Smooth muscle cell (in vitro differentiated cells): ENCODE measurements at regions not wholly inside any gene's neighbourhood (a gene's known extent, or its start where the extent isn't known, plus 50 kb on each side); places are given as distances from the start of the nearest gene placed in this dataset.

Experiments
- DNase-seq: peaks from one replicate; lab custom pipeline; 2025; ENCODE audit not compliant: unreplicated experiment; lab: John Stamatoyannopoulos, UW
- H2AFZ ChIP-seq: fragments of 200-600 bp; sonication (generic); 2 replicates; pipeline ENCODE4 v1.6.0; 2016; ENCODE audit warnings: antibody characterized with exemption, low read depth, mild to moderate bottlenecking
- H3F3A ChIP-seq: fragments of 200-600 bp; sonication (generic); 2 replicates; pipeline ENCODE4 v1.6.0; 2017; ENCODE audit warnings: antibody characterized with exemption, low read depth
- H3K27ac ChIP-seq: fragments of 200-600 bp; sonication (generic); 2 replicates; pipeline ENCODE4 v1.5.1; 2016; ENCODE audit warnings: low read depth, mild to moderate bottlenecking
- H3K27me3 ChIP-seq: fragments of 200-600 bp; sonication (generic); 2 replicates; pipeline ENCODE4 v1.6.1; 2016; ENCODE audit warnings: low read depth, mild to moderate bottlenecking
- H3K36me3 ChIP-seq: fragments of 200-600 bp; sonication (generic); 2 replicates; pipeline ENCODE4 v1.5.1; 2016; ENCODE audit warnings: low read depth
- H3K4me1 ChIP-seq: fragments of 200-600 bp; sonication (generic); 2 replicates; pipeline ENCODE4 v1.5.1; 2016; ENCODE audit warnings: low read depth
- H3K4me2 ChIP-seq: fragments of 200-600 bp; sonication (generic); 2 replicates; pipeline ENCODE4 v1.6.0; 2016; ENCODE audit warnings: mild to moderate bottlenecking
- H3K4me3 ChIP-seq: fragments of 200-600 bp; sonication (generic); 2 replicates; pipeline ENCODE4 v1.5.1; 2016; ENCODE audit warnings: mild to moderate bottlenecking
- H3K79me2 ChIP-seq: fragments of 200-600 bp; sonication (generic); 2 replicates; pipeline ENCODE4 v1.6.0; 2016; ENCODE audit warnings: low read depth, mild to moderate bottlenecking
- H3K9ac ChIP-seq: fragments of 200-600 bp; sonication (generic); 2 replicates; pipeline ENCODE4 v1.6.0; 2016; ENCODE audit warnings: low read depth
- H3K9me3 ChIP-seq: fragments of 200-600 bp; sonication (generic); replicated peaks from 2 replicates; pipeline ENCODE4 v1.5.1; 2016; ENCODE audit warnings: low read depth
- H4K20me1 ChIP-seq: fragments of 200-600 bp; sonication (generic); 2 replicates; pipeline ENCODE4 v1.6.0; 2016; ENCODE audit warnings: low read depth
- WGBS: methylation state at CpG from one replicate; pipeline ENCODE4 v1.1.7; 2016; ENCODE audit warnings: low lambda C conversion rate; 5-methylcytosine and 5-hydroxymethylcytosine counted together
- TF ChIP-seq, protein P1 (sequence below): fragments of 200-600 bp; sonication (generic); IDR thresholded peaks from 2 replicates; pipeline ENCODE4 v1.5.1; 2017; ENCODE audit warnings: borderline replicate concordance, mild to moderate bottlenecking, antibody characterized with exemption; ENCODE audit not compliant: insufficient read depth, poor library complexity, severe bottlenecking

DNA sequence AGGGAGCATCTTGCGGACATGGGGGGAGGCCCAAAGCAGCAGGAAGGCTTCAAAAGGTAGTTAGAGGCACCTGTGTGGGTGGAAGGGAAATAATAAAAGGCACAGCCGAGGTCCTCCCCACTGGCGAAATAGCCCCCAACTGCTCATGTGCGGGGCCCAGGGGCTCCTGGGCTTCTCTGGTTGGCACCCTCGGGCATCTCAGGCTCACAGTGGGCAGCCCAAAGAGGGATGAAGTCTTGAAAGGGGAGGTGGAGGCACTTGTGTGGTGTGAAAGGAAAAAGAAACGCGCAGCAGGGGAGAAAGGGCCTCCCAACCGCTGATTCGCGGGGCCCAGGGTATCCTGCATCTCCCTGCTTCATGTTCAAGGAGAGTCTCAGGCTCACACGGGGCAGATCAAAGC is 579.4 kb downstream of the ALG10 start:
- WGBS = 71% methylated on average over 11 of the region's 11 CpGs
- H4K20me1 ChIP-seq = no peaks in the 10 kb centered on the region
- DNase-seq = no peak
- no peaks in the 10 kb centered on the region for H3K27me3 ChIP-seq
- H3K79me2 ChIP-seq = no peaks in the 10 kb centered on the region
- no peak overlapping the region for H2AFZ ChIP-seq
- H3K4me1 ChIP-seq = no peaks in the 10 kb centered on the region
- no peak overlapping the region for H3K4me3 ChIP-seq
- H3K36me3 ChIP-seq = no peaks in the 10 kb centered on the region
- no peaks in the 10 kb centered on the region for H3F3A ChIP-seq
- H3K9ac ChIP-seq = no peak overlapping the region
- TF ChIP-seq, protein P1, sequence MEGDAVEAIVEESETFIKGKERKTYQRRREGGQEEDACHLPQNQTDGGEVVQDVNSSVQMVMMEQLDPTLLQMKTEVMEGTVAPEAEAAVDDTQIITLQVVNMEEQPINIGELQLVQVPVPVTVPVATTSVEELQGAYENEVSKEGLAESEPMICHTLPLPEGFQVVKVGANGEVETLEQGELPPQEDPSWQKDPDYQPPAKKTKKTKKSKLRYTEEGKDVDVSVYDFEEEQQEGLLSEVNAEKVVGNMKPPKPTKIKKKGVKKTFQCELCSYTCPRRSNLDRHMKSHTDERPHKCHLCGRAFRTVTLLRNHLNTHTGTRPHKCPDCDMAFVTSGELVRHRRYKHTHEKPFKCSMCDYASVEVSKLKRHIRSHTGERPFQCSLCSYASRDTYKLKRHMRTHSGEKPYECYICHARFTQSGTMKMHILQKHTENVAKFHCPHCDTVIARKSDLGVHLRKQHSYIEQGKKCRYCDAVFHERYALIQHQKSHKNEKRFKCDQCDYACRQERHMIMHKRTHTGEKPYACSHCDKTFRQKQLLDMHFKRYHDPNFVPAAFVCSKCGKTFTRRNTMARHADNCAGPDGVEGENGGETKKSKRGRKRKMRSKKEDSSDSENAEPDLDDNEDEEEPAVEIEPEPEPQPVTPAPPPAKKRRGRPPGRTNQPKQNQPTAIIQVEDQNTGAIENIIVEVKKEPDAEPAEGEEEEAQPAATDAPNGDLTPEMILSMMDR = no peak
- H3K4me2 ChIP-seq = no peak overlapping the region
- H3K9me3 ChIP-seq = peaks cover 5% of the 10 kb centered on the region
- H3K27ac ChIP-seq = no peak overlapping the region

DNA sequence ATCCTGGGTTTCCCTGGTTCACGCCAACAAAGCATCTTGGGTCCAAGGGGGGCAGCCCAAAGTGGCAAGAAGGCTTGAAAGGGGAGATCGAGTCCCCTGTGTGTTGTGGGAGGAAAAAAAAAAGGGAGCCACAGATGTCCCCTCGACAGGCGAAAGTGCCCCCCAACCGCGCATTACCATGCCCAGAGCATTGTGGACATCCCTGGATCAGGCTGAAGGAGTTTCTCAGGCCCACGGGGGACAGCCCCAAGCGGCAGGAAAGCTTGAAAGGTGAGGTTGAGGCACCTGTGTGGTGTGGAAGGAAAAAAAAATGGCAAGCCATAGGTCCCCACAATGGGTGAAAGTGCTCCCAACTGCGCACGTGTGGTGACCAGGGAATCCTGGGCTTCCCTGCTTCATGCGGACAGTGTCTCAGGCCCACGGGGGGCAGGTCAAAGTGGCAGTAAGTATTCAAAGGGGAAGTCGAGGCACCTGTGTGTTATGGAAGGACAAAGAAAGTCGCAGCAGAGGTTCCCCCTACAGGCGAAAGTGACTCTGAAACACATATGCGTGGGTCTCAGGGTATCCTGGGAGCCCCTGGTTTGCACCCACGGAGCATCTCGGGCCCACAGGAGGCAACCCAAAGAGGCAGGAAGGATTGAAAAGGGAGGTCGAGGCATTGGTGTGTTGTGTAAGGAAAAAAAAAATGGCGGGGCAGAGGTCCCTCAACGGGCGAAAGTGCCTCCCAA is 580.1 kb downstream of the ALG10 start:
- no peaks in the 10 kb centered on the region for H3F3A ChIP-seq
- no peaks in the 10 kb centered on the region for H3K27me3 ChIP-seq
- TF ChIP-seq, protein P1 = no peak
- peaks cover 5% of the 10 kb centered on the region for H3K9me3 ChIP-seq
- H2AFZ ChIP-seq = no peak overlapping the region
- H3K36me3 ChIP-seq = no peaks in the 10 kb centered on the region
- H3K79me2 ChIP-seq = no peaks in the 10 kb centered on the region
- H3K4me1 ChIP-seq = no peaks in the 10 kb centered on the region
- DNase-seq = no peak
- no peaks in the 10 kb centered on the region for H4K20me1 ChIP-seq
- WGBS = 76% methylated on average over 22 of the region's 22 CpGs
- no peak overlapping the region for H3K27ac ChIP-seq
- no peak overlapping the region for H3K4me2 ChIP-seq
- H3K9ac ChIP-seq = no peak overlapping the region
- no peak overlapping the region for H3K4me3 ChIP-seq

DNA sequence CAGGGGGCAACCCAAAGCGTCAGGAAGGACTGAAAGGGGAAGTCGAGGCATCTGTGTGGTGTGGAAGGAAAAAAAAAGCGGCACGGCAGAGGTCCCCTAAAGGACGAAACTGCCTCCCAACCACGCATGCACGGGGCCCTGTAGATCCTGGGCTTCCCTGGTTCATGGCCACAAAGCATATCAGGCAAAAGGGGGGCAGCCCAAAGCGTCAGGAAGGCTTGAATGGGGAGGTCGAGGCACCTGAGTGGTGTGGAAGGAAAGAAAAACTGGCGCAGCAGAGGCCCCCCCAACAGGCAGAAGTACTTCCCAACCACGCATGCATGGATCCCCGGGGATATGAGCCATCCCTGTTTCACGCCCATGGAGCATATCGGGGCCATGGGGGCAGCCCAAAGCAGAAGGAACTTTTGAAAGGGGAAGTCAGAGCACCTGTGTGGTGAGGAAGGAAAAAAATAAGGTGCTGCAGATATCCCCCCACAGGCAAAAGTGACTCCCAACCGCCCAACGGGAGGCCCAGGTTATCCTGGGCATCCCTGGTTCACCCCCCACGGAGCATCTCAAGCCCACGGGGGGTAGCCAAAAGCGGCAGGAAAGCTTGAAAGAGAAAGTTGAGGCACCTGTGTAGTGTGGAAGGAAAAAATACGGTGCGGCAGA is 581.2 kb downstream of the ALG10 start:
- no peak overlapping the region for H3K4me2 ChIP-seq
- no peaks in the 10 kb centered on the region for H3K27me3 ChIP-seq
- TF ChIP-seq, protein P1 = no peak
- WGBS = 72% methylated on average over 21 of the region's 21 CpGs
- no peaks in the 10 kb centered on the region for H3F3A ChIP-seq
- DNase-seq = no peak
- H3K79me2 ChIP-seq = no peaks in the 10 kb centered on the region
- H3K4me3 ChIP-seq = no peak overlapping the region
- H3K4me1 ChIP-seq = no peaks in the 10 kb centered on the region
- H3K36me3 ChIP-seq = no peaks in the 10 kb centered on the region
- no peak overlapping the region for H3K27ac ChIP-seq
- peaks cover 5% of the 10 kb centered on the region for H3K9me3 ChIP-seq
- H3K9ac ChIP-seq = no peak overlapping the region
- H2AFZ ChIP-seq = no peak overlapping the region
- no peaks in the 10 kb centered on the region for H4K20me1 ChIP-seq
